T1000 (cell line): ENCODE measurements at regions not wholly inside any gene's neighbourhood (a gene's known extent, or its start where the extent isn't known, plus 50 kb on each side); places are given as distances from the start of the nearest gene placed in this dataset.

Source experiments
- DNase-seq: peaks from one replicate; lab custom pipeline; 2025; ENCODE audit warnings: mixed read lengths; lab: John Stamatoyannopoulos, UW

GRCh38 chr3:117892431-117892841 lies 1142.2 kb downstream of the IGSF11 start:
- DNase-seq, result no peak

- DNase-seq, result no peak
Observed at GRCh38 chr3:117893001-117893400, 1141.6 kb downstream of the IGSF11 start.

- no peak for DNase-seq
Observed at GRCh38 chr3:117893638-117894037, 1141.0 kb downstream of the IGSF11 start.

GRCh38 chr3:117898722-117899522 lies 1135.7 kb downstream of the IGSF11 start:
- no peak for DNase-seq

GRCh38 chr3:117903226-117903625 lies 1131.4 kb downstream of the IGSF11 start:
- DNase-seq, result peak; percentile 74

- no peak for DNase-seq
Observed at GRCh38 chr3:117910820-117911521, 1123.7 kb downstream of the IGSF11 start.

- no peak for DNase-seq
Observed at GRCh38 chr3:117912352-117912751, 1122.3 kb downstream of the IGSF11 start.

- no peak for DNase-seq
Observed at GRCh38 chr3:117914540-117915100, 1120.0 kb downstream of the IGSF11 start.

GRCh38 chr3:117916839-117917238 lies 1117.8 kb downstream of the IGSF11 start:
- no peak for DNase-seq

GRCh38 chr3:117919621-117920020 lies 1115.0 kb downstream of the IGSF11 start:
- no peak for DNase-seq

- DNase-seq, result no peak
Observed at GRCh38 chr3:117920253-117920898, 1114.3 kb downstream of the IGSF11 start.

GRCh38 chr3:117921411-117921810 lies 1113.2 kb downstream of the IGSF11 start:
- DNase-seq, result no peak

- no peak for DNase-seq
Observed at GRCh38 chr3:117922039-117922438, 1112.6 kb downstream of the IGSF11 start.

GRCh38 chr3:117926819-117927218 lies 1107.8 kb downstream of the IGSF11 start:
- no peak for DNase-seq

GRCh38 chr3:117927825-117928224 lies 1106.8 kb downstream of the IGSF11 start:
- DNase-seq, result no peak

GRCh38 chr3:117928836-117929235 lies 1105.8 kb downstream of the IGSF11 start:
- DNase-seq, result no peak

- DNase-seq, result no peak
Observed at GRCh38 chr3:117932441-117932840, 1102.2 kb downstream of the IGSF11 start.

- DNase-seq, result no peak
Observed at GRCh38 chr3:117936159-117936558, 1098.5 kb downstream of the IGSF11 start.

- DNase-seq, result no peak
Observed at GRCh38 chr3:117938974-117939373, 1095.7 kb downstream of the IGSF11 start.

- DNase-seq, result no peak
Observed at GRCh38 chr3:117939425-117940027, 1095.1 kb downstream of the IGSF11 start.

- no peak for DNase-seq
Observed at GRCh38 chr3:117941015-117941414, 1093.6 kb downstream of the IGSF11 start.

GRCh38 chr3:117941756-117942155 lies 1092.9 kb downstream of the IGSF11 start:
- DNase-seq, result no peak
